ENCODE measurements at regions not wholly inside any gene's neighbourhood (a gene's known extent, or its start where the extent isn't known, plus 50 kb on each side); places are given as distances from the start of the nearest gene placed in this dataset.

DNA sequence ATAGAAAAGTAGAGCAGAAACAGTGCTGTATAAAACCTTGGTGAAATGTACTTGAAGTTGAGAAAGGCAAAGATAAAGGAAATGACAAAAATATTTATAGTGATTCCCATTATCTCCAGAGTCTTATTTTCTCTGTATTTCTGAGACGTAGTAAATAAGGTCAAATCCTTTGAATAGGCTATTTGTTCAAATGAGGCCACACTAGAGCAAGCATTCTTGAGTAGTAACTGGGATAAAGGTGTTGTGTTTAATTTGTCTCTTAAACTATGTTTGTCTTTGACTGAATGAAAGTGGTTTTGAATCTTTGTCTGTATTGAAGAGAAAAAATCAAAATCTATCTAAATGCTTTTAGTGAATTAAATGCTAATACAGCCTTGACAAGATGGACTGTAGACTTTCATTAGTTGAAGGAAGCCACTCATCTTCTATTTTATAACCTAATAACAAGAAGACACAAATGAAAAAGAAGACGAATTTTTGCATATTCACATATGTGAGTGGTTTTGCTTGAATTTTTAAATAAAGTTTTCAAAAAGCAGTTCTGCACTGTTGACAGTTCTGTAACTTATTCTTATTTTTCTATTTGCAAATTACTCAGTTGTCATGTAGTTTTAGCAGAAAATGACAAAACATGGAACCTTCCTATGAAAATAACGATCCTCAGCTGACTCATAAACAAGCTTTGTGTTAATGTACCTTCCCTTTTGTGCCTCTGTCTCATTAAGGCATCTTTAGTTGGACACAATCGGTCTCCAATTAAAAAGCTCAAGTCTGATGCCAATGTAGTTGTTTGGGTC, 94.8 kb upstream of the PCDH18 start:
- TF ChIP-seq, protein P1, sequence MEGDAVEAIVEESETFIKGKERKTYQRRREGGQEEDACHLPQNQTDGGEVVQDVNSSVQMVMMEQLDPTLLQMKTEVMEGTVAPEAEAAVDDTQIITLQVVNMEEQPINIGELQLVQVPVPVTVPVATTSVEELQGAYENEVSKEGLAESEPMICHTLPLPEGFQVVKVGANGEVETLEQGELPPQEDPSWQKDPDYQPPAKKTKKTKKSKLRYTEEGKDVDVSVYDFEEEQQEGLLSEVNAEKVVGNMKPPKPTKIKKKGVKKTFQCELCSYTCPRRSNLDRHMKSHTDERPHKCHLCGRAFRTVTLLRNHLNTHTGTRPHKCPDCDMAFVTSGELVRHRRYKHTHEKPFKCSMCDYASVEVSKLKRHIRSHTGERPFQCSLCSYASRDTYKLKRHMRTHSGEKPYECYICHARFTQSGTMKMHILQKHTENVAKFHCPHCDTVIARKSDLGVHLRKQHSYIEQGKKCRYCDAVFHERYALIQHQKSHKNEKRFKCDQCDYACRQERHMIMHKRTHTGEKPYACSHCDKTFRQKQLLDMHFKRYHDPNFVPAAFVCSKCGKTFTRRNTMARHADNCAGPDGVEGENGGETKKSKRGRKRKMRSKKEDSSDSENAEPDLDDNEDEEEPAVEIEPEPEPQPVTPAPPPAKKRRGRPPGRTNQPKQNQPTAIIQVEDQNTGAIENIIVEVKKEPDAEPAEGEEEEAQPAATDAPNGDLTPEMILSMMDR (IDR thresholded peaks at IDR 0.05 in 8 of 11, conservative IDR thresholded peaks at IDR 0.05 in 3 of 11), result no peak
- TF ChIP-seq POLR2A (IDR thresholded peaks at IDR 0.05) (no peak), POLR2AphosphoS5 (IDR thresholded peaks at IDR 0.05) (no peak)
